ENCODE measurements at regions not wholly inside any gene's neighbourhood (a gene's known extent, or its start where the extent isn't known, plus 50 kb on each side); places are given as distances from the start of the nearest gene placed in this dataset.
A peak's percentile ranks its signal among the peaks of the same experiment; 100 is the strongest.

- DNase-seq (ENCODE audit: low read depth): peak; percentile 85
- H3K4me1 ChIP-seq (ENCODE audit: control insufficient read depth, insufficient read depth, low read length): peaks cover 22% of the 10 kb centered on the region
- peak overlapping the region; percentile 40 for H3K9ac ChIP-seq (ENCODE audit: low read length)
Observed at GRCh38 chr6:119620846-119621555, 271.4 kb upstream of the MAN1A1 start.

GRCh38 chr6:119614138-119614537 lies 264.6 kb upstream of the MAN1A1 start:
- H3K4me1 ChIP-seq (ENCODE audit: control insufficient read depth, insufficient read depth, low read length): peaks cover 18% of the 10 kb centered on the region
- no peak for DNase-seq (ENCODE audit: low read depth)
- no peak overlapping the region for H3K4me3 ChIP-seq (ENCODE audit: low read length)
- H3K9me3 ChIP-seq (ENCODE audit: control insufficient read depth, low read length): no peaks in the 10 kb centered on the region
- H3K9ac ChIP-seq (ENCODE audit: low read length): no peak overlapping the region
- no peaks in the 10 kb centered on the region for H3K36me3 ChIP-seq (ENCODE audit: control insufficient read depth, insufficient read depth, low read length, severe bottlenecking)
- no peaks in the 10 kb centered on the region for H3K27me3 ChIP-seq (replicated peaks; ENCODE audit: control insufficient read depth, insufficient read depth, low read length)

More at GRCh38 chr6:119620846-119621555, 271.4 kb upstream of the MAN1A1 start:
- no peaks in the 10 kb centered on the region for H3K9me3 ChIP-seq (ENCODE audit: control insufficient read depth, low read length)
- H3K4me3 ChIP-seq (ENCODE audit: low read length): peak overlapping the region; percentile 8
- H3K36me3 ChIP-seq (ENCODE audit: control insufficient read depth, insufficient read depth, low read length, severe bottlenecking): no peaks in the 10 kb centered on the region
- no peaks in the 10 kb centered on the region for H3K27me3 ChIP-seq (replicated peaks; ENCODE audit: control insufficient read depth, insufficient read depth, low read length)

- no peak overlapping the region for H3K4me3 ChIP-seq (ENCODE audit: low read length)
- no peak overlapping the region for H3K9ac ChIP-seq (ENCODE audit: low read length)
- no peaks in the 10 kb centered on the region for H3K9me3 ChIP-seq (ENCODE audit: control insufficient read depth, low read length)
- no peaks in the 10 kb centered on the region for H3K36me3 ChIP-seq (ENCODE audit: control insufficient read depth, insufficient read depth, low read length, severe bottlenecking)
- DNase-seq (ENCODE audit: low read depth): peak; percentile 41
- H3K27me3 ChIP-seq (replicated peaks; ENCODE audit: control insufficient read depth, insufficient read depth, low read length): no peaks in the 10 kb centered on the region
- peaks cover 18% of the 10 kb centered on the region for H3K4me1 ChIP-seq (ENCODE audit: control insufficient read depth, insufficient read depth, low read length)
Observed at GRCh38 chr6:119612911-119613381, 263.4 kb upstream of the MAN1A1 start.

- no peaks in the 10 kb centered on the region for H3K36me3 ChIP-seq (ENCODE audit: control insufficient read depth, insufficient read depth, low read length, severe bottlenecking)
- no peaks in the 10 kb centered on the region for H3K9me3 ChIP-seq (ENCODE audit: control insufficient read depth, low read length)
- no peak overlapping the region for H3K9ac ChIP-seq (ENCODE audit: low read length)
- H3K4me1 ChIP-seq (ENCODE audit: control insufficient read depth, insufficient read depth, low read length): peaks cover 18% of the 10 kb centered on the region
- peak; percentile 11 for DNase-seq (ENCODE audit: low read depth)
- H3K27me3 ChIP-seq (replicated peaks; ENCODE audit: control insufficient read depth, insufficient read depth, low read length): no peaks in the 10 kb centered on the region
- H3K4me3 ChIP-seq (ENCODE audit: low read length): no peak overlapping the region
Observed at GRCh38 chr6:119612176-119612891, 262.8 kb upstream of the MAN1A1 start.

GRCh38 chr6:119610754-119611153 lies 261.2 kb upstream of the MAN1A1 start:
- Histone ChIP-seq H3K36me3 (ENCODE audit: control insufficient read depth, insufficient read depth, low read length, severe bottlenecking) (no peaks in the 10 kb centered on the region), H3K9ac (ENCODE audit: low read length) (no peak overlapping the region), H3K4me3 (ENCODE audit: low read length) (no peak overlapping the region), H3K27me3 (replicated peaks; ENCODE audit: control insufficient read depth, insufficient read depth, low read length) (no peaks in the 10 kb centered on the region), H3K9me3 (ENCODE audit: control insufficient read depth, low read length) (no peaks in the 10 kb centered on the region), H3K4me1 (ENCODE audit: control insufficient read depth, insufficient read depth, low read length) (peaks cover 18% of the 10 kb centered on the region)
- no peak for DNase-seq (ENCODE audit: low read depth)

GRCh38 chr6:119610265-119610664 lies 260.7 kb upstream of the MAN1A1 start:
- Histone ChIP-seq H3K4me3 (ENCODE audit: low read length) (no peak overlapping the region), H3K4me1 (ENCODE audit: control insufficient read depth, insufficient read depth, low read length) (peaks cover 18% of the 10 kb centered on the region), H3K9me3 (ENCODE audit: control insufficient read depth, low read length) (no peaks in the 10 kb centered on the region), H3K27me3 (replicated peaks; ENCODE audit: control insufficient read depth, insufficient read depth, low read length) (no peaks in the 10 kb centered on the region), H3K9ac (ENCODE audit: low read length) (no peak overlapping the region), H3K36me3 (ENCODE audit: control insufficient read depth, insufficient read depth, low read length, severe bottlenecking) (no peaks in the 10 kb centered on the region)
- DNase-seq (ENCODE audit: low read depth): no peak

GRCh38 chr6:119609865-119610264 lies 260.3 kb upstream of the MAN1A1 start:
- H3K4me3 ChIP-seq (ENCODE audit: low read length): no peak overlapping the region
- H3K27me3 ChIP-seq (replicated peaks; ENCODE audit: control insufficient read depth, insufficient read depth, low read length): no peaks in the 10 kb centered on the region
- H3K9me3 ChIP-seq (ENCODE audit: control insufficient read depth, low read length): no peaks in the 10 kb centered on the region
- no peak for DNase-seq (ENCODE audit: low read depth)
- peaks cover 18% of the 10 kb centered on the region for H3K4me1 ChIP-seq (ENCODE audit: control insufficient read depth, insufficient read depth, low read length)
- H3K9ac ChIP-seq (ENCODE audit: low read length): no peak overlapping the region
- no peaks in the 10 kb centered on the region for H3K36me3 ChIP-seq (ENCODE audit: control insufficient read depth, insufficient read depth, low read length, severe bottlenecking)

- no peak for DNase-seq (ENCODE audit: low read depth)
- no peaks in the 10 kb centered on the region for H3K9me3 ChIP-seq (ENCODE audit: control insufficient read depth, low read length)
- peaks cover 18% of the 10 kb centered on the region for H3K4me1 ChIP-seq (ENCODE audit: control insufficient read depth, insufficient read depth, low read length)
- no peaks in the 10 kb centered on the region for H3K27me3 ChIP-seq (replicated peaks; ENCODE audit: control insufficient read depth, insufficient read depth, low read length)
- H3K9ac ChIP-seq (ENCODE audit: low read length): no peak overlapping the region
- H3K4me3 ChIP-seq (ENCODE audit: low read length): no peak overlapping the region
- H3K36me3 ChIP-seq (ENCODE audit: control insufficient read depth, insufficient read depth, low read length, severe bottlenecking): no peaks in the 10 kb centered on the region
Observed at GRCh38 chr6:119608994-119609393, 259.4 kb upstream of the MAN1A1 start.

GRCh38 chr6:119604124-119604523 lies 254.6 kb upstream of the MAN1A1 start:
- Histone ChIP-seq H3K36me3 (ENCODE audit: control insufficient read depth, insufficient read depth, low read length, severe bottlenecking) (no peaks in the 10 kb centered on the region), H3K9me3 (ENCODE audit: control insufficient read depth, low read length) (no peaks in the 10 kb centered on the region), H3K9ac (ENCODE audit: low read length) (no peak overlapping the region), H3K4me3 (ENCODE audit: low read length) (no peak overlapping the region), H3K27me3 (replicated peaks; ENCODE audit: control insufficient read depth, insufficient read depth, low read length) (no peaks in the 10 kb centered on the region), H3K4me1 (ENCODE audit: control insufficient read depth, insufficient read depth, low read length) (peaks cover 23% of the 10 kb centered on the region)
- DNase-seq (ENCODE audit: low read depth): no peak

GRCh38 chr6:119603501-119603900 lies 253.9 kb upstream of the MAN1A1 start:
- Histone ChIP-seq H3K4me3 (ENCODE audit: low read length) (no peak overlapping the region), H3K36me3 (ENCODE audit: control insufficient read depth, insufficient read depth, low read length, severe bottlenecking) (no peaks in the 10 kb centered on the region), H3K9me3 (ENCODE audit: control insufficient read depth, low read length) (no peaks in the 10 kb centered on the region), H3K4me1 (ENCODE audit: control insufficient read depth, insufficient read depth, low read length) (peaks cover 23% of the 10 kb centered on the region), H3K27me3 (replicated peaks; ENCODE audit: control insufficient read depth, insufficient read depth, low read length) (no peaks in the 10 kb centered on the region), H3K9ac (ENCODE audit: low read length) (no peak overlapping the region)
- DNase-seq (ENCODE audit: low read depth): no peak

- Histone ChIP-seq H3K4me1 (ENCODE audit: control insufficient read depth, insufficient read depth, low read length) (peaks cover 23% of the 10 kb centered on the region), H3K9me3 (ENCODE audit: control insufficient read depth, low read length) (no peaks in the 10 kb centered on the region), H3K9ac (ENCODE audit: low read length) (peak overlapping the region; percentile 54), H3K4me3 (ENCODE audit: low read length) (peak overlapping the region; percentile 62), H3K36me3 (ENCODE audit: control insufficient read depth, insufficient read depth, low read length, severe bottlenecking) (no peaks in the 10 kb centered on the region), H3K27me3 (replicated peaks; ENCODE audit: control insufficient read depth, insufficient read depth, low read length) (no peaks in the 10 kb centered on the region)
- peak; percentile 41 for DNase-seq (ENCODE audit: low read depth)
Observed at GRCh38 chr6:119602215-119603178, 252.9 kb upstream of the MAN1A1 start.

All from adipocyte (in vitro differentiated cells).